GM18511 (cell line): ENCODE measurements at regions not wholly inside any gene's neighbourhood (a gene's known extent, or its start where the extent isn't known, plus 50 kb on each side); places are given as distances from the start of the nearest gene placed in this dataset.

ENCODE experiments used
- ATAC-seq: cut with Tn5 transposase; IDR thresholded peaks from one replicate; pipeline ENCODE4 v1.9.1; 2021; ENCODE audit warnings: mild to moderate bottlenecking, moderate library complexity; ENCODE audit not compliant: unreplicated experiment

DNA sequence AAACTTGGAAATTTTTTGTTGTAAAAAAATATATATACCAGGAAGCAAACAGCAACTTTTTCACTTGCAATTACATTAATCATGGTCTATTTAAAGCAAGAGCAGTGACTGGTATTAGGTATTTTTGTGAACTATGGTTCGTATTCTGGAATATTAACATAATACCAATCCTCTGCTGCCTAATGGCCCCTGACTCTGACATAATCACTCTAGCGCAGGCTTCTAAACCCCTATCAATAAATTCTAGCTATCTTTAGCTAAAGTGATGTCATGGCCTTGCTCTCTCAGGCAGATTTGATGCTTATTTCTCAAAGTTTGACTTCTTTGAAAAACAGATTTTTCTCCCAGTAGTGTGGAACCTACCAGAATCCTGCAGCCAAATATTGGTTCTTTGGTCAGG lies 808.3 kb downstream of the VGLL3 start:
- ATAC-seq = no peak

DNA sequence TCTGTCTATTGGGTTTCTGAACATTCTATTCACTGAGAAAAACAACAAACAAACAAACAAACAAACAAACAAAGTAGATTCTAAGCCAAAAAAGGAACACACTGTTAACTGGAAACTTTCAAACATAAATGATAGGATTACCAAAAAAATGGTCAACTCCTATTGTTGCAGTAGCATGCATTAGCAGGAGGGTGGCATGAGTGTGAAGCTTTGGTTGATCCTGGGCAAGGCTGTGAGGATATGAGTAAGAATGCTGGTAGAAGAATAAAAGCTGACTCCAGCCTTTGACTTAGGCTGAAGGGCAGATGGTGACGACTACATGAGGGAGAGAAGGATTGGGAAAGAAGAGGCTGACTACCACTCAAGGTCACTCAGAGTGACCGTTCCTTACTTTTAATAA lies 810.3 kb downstream of the VGLL3 start:
- no peak for ATAC-seq

GRCh38 chr3:86178095-86178494 lies 812.9 kb downstream of the VGLL3 start:
- ATAC-seq = no peak

DNA sequence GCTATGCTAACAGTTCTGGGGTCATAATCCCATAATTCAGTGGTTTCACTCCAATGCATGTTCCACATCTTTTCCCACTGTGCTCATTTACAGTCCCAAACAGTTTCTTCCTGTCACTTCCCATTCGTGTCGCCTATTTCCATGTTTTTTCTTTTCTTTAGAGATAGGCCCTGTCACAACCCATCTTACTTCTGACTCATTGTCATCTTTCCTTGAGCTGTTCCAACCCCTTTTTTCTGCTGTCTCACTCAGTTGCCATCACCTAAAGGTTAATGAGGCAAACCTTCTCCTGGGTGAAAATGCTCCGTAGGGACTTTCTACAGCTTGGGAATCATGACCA lies 814.5 kb downstream of the VGLL3 start:
- no peak for ATAC-seq

- ATAC-seq = no peak
Observed at GRCh38 chr3:86175593-86176444, 815.1 kb downstream of the VGLL3 start.

- no peak for ATAC-seq
Observed at GRCh38 chr3:86175051-86175536, 815.9 kb downstream of the VGLL3 start.

- no peak for ATAC-seq
Observed at GRCh38 chr3:86173401-86173800, 817.5 kb downstream of the VGLL3 start.

GRCh38 chr3:86168512-86168911 lies 822.4 kb downstream of the VGLL3 start:
- ATAC-seq = no peak

DNA sequence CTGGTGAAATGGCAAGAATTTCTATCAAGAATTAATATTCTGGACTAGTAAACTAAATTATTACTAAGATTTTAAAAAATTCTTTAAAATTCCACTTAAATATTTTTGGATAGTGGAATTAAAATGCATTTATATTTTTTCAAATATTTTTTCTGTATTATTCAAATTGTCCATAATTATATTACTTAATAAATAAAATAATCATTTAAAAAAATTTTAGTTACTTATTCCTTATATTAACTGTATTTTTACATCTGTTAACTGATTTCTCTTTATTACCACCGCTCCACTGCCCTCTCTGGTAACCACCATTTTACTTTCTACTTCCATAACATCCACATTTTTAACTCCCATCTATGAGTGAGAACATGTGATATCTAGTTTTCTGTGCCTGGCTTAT lies 828.4 kb downstream of the VGLL3 start:
- ATAC-seq = no peak

DNA sequence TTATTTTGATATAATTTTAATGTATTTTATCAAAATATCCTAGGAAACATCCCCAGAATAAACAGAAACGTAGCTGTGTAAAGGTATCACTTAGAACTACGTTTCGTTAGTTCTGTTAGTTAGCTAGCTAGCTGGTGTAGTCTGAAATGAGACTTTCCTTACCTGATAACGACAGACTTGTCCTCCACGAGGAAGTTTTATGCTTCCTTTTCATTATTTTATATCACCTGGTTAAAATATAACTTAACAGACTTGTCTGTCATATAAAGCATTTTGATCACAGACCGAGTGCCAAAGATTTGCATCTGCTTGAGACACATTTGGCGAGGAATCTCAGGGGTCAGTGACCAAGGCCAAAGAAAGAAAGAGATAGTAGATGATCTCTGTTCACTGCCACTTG lies 829.5 kb downstream of the VGLL3 start:
- no peak for ATAC-seq

DNA sequence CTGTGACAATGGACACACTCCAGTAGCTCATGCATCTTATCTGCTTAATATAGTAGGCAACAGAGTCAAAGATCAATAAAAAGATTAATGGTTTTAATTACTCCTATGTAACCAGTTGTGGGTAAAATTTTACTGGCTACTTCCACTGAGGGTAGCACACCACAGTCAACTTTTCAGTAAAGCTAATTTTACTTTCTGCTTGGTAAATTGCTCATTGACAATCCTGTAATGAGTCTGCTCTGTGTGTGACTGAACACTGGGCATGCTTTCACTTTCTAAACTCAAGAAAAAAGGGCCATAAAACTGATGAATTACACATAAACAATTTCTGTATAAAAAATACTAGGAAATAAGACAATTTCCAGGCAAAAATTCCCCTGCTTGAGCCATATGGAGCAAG lies 838.3 kb downstream of the VGLL3 start:
- ATAC-seq = no peak

DNA sequence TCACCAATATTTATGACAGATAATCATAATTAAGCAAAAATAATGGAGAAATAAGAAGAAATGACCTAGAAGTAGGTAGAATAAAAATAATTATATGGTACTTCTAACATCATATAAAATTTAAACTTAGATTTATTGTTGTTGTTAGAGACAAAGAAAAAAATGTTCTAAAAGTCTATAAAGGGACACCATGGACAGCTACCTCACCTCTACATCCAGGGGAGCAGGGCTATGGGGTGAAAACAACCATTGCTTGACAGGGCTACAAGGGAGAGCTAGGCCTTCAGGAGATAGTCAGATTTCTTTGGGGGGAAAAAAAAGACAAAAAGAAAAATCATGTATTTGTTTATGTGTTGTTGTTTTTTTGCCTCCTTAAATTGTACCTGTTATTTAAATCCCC lies 841.9 kb downstream of the VGLL3 start:
- no peak for ATAC-seq

- no peak for ATAC-seq
Observed at GRCh38 chr3:86147119-86147518, 843.8 kb downstream of the VGLL3 start.

DNA sequence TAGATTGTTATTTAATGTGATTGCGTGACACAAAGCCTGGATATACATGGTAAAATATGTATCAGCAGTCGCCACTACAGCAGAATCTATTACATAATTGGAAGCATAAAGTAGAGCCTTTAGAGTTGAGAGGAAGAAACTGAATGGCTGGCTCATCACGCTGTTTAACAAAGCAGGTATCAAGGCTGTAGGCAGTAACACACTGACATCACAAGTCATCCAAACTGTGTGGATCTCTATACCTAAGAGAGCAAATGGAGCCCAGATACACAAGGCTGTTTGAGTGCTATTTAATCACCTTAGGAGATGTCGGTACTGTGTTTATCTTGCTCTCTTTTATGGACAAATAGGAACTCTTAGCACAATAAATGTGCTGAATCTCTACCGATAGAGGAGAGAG lies 864.4 kb downstream of the VGLL3 start:
- no peak for ATAC-seq
